Activated CD4-positive, alpha-beta T cell treated with anti-CD3 and anti-CD28 coated beads, Interleukin-2, amount 50 U/mL, for 48 hours (primary cell): ENCODE measurements at regions not wholly inside any gene's neighbourhood (a gene's known extent, or its start where the extent isn't known, plus 50 kb on each side); places are given as distances from the start of the nearest gene placed in this dataset.

Experiments used
- DNase-seq, 2 experiments: peaks; one replicate each; pipeline ENCODE4 v3.0.0-alpha.2; 2020

GRCh38 chr7:38102507-38102906 is 75.5 kb upstream of the STARD3NL start:
- DNase-seq = no peak

GRCh38 chr7:38105874-38106483 is 72.1 kb upstream of the STARD3NL start:
- peak in 1 of 2 experiments; percentile 18 for DNase-seq

GRCh38 chr7:38107486-38107893 is 70.6 kb upstream of the STARD3NL start:
- peak; percentile 70 to 80 for DNase-seq

- DNase-seq = no peak
These were observed 66.0 kb upstream of the STARD3NL start for GRCh38 chr7:38112075-38112474.

GRCh38 chr7:38120076-38120475 is 58.0 kb upstream of the STARD3NL start:
- no peak for DNase-seq

- no peak for DNase-seq
These were observed 55.5 kb upstream of the STARD3NL start for GRCh38 chr7:38122501-38122900.

- no peak for DNase-seq
These were observed 54.6 kb upstream of the STARD3NL start for GRCh38 chr7:38123494-38123893.

GRCh38 chr7:38127216-38128207 is 50.5 kb upstream of the STARD3NL start:
- no peak for DNase-seq
